HFFc6 (cell line): ENCODE measurements at regions not wholly inside any gene's neighbourhood (a gene's known extent, or its start where the extent isn't known, plus 50 kb on each side); places are given as distances from the start of the nearest gene placed in this dataset.

Experiments
- DNase-seq: peaks from one replicate; pipeline ENCODE4 v3.0.0-alpha.2; 2018
- H3K27ac Mint-ChIP-seq: 2 replicates; pipeline ENCODE4 v1.8.0; 2020; ENCODE audit warnings: mild to moderate bottlenecking, mixed read lengths
- H3K27me3 Mint-ChIP-seq: 2 replicates; pipeline ENCODE4 v1.8.0; 2021; ENCODE audit warnings: mild to moderate bottlenecking, moderate library complexity, mixed read lengths; ENCODE audit not compliant: insufficient read depth
- H3K36me3 Mint-ChIP-seq: 2 replicates; pipeline ENCODE4 v1.8.0; 2021; ENCODE audit warnings: low read depth, mixed read lengths
- H3K4me1 Mint-ChIP-seq: 2 replicates; pipeline ENCODE4 v1.8.0; 2020; ENCODE audit warnings: low read depth, mixed read lengths
- H3K4me3 Mint-ChIP-seq: 2 replicates; pipeline ENCODE4 v1.8.0; 2020; ENCODE audit warnings: mild to moderate bottlenecking, moderate library complexity, mixed read lengths
- H3K9me3 Mint-ChIP-seq: 2 replicates; pipeline ENCODE4 v1.8.0; 2020; ENCODE audit warnings: mild to moderate bottlenecking, mixed read lengths
- CTCF ChIP-seq: fragments of 200-600 bp; sonication (generic); IDR thresholded peaks from 2 replicates; pipeline ENCODE4 v1.5.0; 2021; ENCODE audit warnings: antibody characterized with exemption, mild to moderate bottlenecking

- DNase-seq = no peak
- Mint-ChIP-seq H3K36me3 (no peaks in the 10 kb centered on the region), H3K9me3 (no peaks in the 10 kb centered on the region), H3K4me1 (peaks cover 37% of the 10 kb centered on the region), H3K27ac (no peak overlapping the region), H3K4me3 (no peak overlapping the region), H3K27me3 (peaks cover 3% of the 10 kb centered on the region)
- no peak for TF ChIP-seq CTCF
Measured at GRCh38 chrX:34768290-34768689, 111.2 kb upstream of the TMEM47 start.

DNA sequence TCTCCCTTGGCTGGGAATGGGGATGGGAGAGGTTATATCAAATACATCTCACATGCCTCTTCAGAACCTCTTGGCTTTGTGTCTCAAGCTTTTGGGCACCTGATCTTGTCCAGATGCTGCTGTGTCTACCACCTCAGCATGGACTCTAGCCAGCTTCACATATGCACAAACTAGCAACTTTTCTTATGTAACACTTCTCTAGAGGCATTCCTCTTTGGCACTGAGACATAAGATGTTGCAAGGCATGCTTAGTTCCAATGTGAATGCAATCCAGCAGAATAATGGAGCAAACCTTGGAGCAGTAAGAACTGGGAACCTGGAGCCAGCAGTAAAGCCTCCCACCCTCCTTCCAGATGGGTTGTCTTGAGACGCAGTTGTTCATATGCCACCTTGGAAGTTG, 113.4 kb upstream of the TMEM47 start:
- TF ChIP-seq CTCF = no peak
- Mint-ChIP-seq H3K27ac (no peak overlapping the region), H3K36me3 (no peaks in the 10 kb centered on the region), H3K9me3 (no peaks in the 10 kb centered on the region), H3K4me1 (peaks cover 19% of the 10 kb centered on the region), H3K4me3 (no peak overlapping the region), H3K27me3 (no peaks in the 10 kb centered on the region; the same call in 1 of the 2 replicates)
- no peak for DNase-seq

GRCh38 chrX:34778916-34779315, 121.8 kb upstream of the TMEM47 start:
- no peaks in the 10 kb centered on the region for H3K27me3 Mint-ChIP-seq
- no peaks in the 10 kb centered on the region for H3K9me3 Mint-ChIP-seq
- no peak for TF ChIP-seq CTCF
- no peak overlapping the region; the same call in none of the 2 replicates for H3K27ac Mint-ChIP-seq
- H3K36me3 Mint-ChIP-seq = no peaks in the 10 kb centered on the region
- peak overlapping the region; percentile 5; the same call in 1 of the 2 replicates for H3K4me3 Mint-ChIP-seq
- no peaks in the 10 kb centered on the region for H3K4me1 Mint-ChIP-seq
- DNase-seq = peak; percentile 78

DNA sequence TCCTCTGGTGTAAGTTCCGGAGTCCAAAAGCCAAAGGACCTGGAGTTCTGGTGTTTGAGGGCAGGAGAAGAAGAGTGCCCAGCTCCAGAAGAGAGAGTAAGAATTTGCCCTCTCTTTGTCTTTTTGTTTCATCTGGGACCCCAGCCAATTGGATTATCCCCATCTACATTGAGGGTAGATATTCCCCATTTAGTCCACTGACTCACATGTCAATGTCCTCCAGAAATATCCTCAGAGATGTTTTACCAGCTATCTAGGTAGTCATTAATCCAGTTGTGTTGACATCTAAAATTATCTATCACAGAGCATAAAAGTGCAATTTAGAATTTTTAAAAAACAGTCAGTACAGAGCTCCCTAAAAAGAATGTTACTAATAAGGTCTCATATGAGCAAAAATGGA, 132.9 kb upstream of the TMEM47 start:
- Mint-ChIP-seq H3K9me3 (peaks cover 7% of the 10 kb centered on the region; the same call in 1 of the 2 replicates), H3K4me1 (peaks cover 17% of the 10 kb centered on the region), H3K27ac (0 out of 2 replicates have a peak overlapping the region, but pooled peaks have one; percentile 3), H3K36me3 (0 out of 2 replicates have a peak, but pooled peaks cover 6% of the 10 kb centered on the region), H3K4me3 (no peak overlapping the region), H3K27me3 (no peaks in the 10 kb centered on the region)
- no peak for TF ChIP-seq CTCF
- DNase-seq = no peak

DNA sequence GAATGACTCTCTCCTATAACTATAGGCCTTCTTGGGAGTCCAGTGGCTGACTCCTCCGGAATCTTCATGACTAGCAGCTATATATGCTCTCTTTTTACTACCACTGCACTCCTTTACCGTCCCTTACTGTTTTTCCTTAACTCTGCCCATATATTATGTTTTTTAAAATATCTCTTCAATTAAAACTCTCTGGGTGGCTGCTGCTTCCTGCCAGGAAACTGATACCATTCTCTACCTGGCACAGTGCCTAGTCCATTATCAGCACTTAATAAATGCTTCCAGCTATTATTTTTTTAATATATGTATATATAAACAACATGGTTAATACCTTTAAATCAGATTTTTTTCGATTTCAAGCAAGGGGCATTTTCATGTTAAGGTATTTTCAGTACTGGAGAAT, 136.6 kb upstream of the FAM47B start:
- no peak for TF ChIP-seq CTCF
- Mint-ChIP-seq H3K27me3 (no peaks in the 10 kb centered on the region), H3K9me3 (peaks cover 6% of the 10 kb centered on the region; the same call in 1 of the 2 replicates), H3K36me3 (no peaks in the 10 kb centered on the region), H3K27ac (no peak overlapping the region), H3K4me3 (no peak overlapping the region), H3K4me1 (peaks cover 46% of the 10 kb centered on the region)
- DNase-seq = no peak

GRCh38 chrX:34809096-34809495, 133.5 kb upstream of the FAM47B start:
- DNase-seq = no peak
- peaks cover 47% of the 10 kb centered on the region for H3K4me1 Mint-ChIP-seq
- no peaks in the 10 kb centered on the region for H3K27me3 Mint-ChIP-seq
- no peaks in the 10 kb centered on the region for H3K9me3 Mint-ChIP-seq
- no peak for TF ChIP-seq CTCF
- no peak overlapping the region for H3K4me3 Mint-ChIP-seq
- H3K36me3 Mint-ChIP-seq = no peaks in the 10 kb centered on the region
- H3K27ac Mint-ChIP-seq = no peak overlapping the region
